ENCODE measurements at regions not wholly inside any gene's neighbourhood (a gene's known extent, or its start where the extent isn't known, plus 50 kb on each side); places are given as distances from the start of the nearest gene placed in this dataset.

DNA sequence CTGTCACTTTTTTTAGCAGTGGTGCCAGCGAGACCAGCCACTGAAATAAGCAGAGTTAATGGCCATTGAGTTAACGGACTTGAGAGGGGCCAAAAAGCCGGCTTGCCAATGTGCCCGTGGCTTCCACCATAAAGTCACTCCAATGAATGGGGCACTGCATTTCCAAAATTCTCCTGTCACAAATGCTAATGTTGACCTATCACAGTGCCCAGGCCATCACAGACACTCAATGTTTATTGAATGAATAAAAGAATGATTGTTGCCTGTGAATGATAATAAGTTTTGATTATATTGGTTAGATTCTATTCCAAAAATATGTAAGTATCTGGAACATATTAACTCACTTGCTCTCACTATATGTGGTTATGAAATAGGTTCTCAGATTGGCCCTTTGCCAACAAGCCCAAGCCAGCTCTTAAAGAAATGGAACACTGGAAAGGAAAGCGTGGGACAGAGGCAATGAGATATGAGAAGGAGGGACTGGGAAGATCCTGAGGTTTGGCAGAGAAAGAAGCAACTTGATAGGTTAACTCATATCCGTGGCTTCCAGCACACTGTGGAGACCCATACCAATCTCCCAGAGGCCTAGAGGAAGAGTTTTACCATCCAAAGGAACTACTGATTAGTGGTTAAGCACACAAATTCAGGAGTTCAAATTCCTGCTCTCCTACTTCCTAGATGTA, 108.7 kb downstream of the BTG1 start:
- no peak for DNase-seq (ENCODE audit: missing footprints)
- intact Hi-C loops (cut with DNase I) = loop anchor here (5.0 kb wide), 2 partner anchors 105 to 205 kb away; no protein-coding TSS in a partner anchor
- ATAC-seq = no peak

DNA sequence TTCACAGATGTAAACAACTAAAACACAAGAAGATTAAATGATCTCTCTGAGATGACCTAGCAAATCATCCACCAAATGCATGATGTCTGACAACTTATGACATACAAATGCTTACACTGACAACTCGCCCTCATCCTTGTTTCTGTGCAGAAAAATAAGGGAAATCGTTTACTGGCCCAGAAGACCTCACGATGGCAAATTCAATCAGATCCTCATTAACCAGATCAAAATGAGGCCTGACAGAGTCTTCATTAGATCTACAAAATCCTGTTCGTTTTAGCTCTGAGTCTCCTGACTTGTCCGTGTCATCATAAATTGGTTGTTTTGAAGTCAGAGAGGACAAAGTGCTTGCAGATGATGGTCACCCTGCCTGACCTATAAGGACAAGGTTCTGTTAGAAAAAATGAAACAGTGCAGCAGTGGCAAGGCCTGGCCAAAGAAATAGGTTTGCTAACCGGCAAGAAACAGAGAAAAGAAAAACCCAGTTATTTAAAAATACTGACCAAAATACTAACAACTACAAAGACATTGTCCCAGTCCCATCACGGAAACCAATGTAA, 109.5 kb downstream of the BTG1 start:
- DNase-seq (ENCODE audit: missing footprints) (no peak), ATAC-seq (no peak)
- intact Hi-C loops (cut with DNase I) = loop anchor here (5.0 kb wide), 2 partner anchors 106 to 206 kb away; no protein-coding TSS in a partner anchor

DNA sequence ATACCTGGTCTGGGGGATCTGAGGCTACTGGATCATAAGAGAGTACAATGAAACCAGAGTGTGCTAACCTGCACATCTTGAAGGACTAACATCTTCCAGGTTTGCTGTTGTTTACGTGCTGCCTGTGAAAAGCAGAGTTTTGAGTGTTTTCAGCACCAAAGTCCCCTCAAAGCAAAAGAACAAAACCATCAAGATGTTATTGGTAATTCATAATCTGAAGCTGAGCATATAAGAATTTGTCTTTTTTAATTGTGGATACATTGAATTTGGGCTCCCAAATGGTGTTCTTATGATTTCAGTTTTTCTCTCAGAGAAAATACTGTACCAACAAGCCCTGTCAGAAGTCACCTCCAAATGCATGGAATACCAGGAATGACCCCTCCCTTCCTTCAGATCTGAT, 110.2 kb downstream of the BTG1 start:
- intact Hi-C loops (cut with DNase I) = loop anchor here (5.0 kb wide), 2 partner anchors 107 to 207 kb away; no protein-coding TSS in a partner anchor
- ATAC-seq (no peak), DNase-seq (ENCODE audit: missing footprints) (no peak)

DNA sequence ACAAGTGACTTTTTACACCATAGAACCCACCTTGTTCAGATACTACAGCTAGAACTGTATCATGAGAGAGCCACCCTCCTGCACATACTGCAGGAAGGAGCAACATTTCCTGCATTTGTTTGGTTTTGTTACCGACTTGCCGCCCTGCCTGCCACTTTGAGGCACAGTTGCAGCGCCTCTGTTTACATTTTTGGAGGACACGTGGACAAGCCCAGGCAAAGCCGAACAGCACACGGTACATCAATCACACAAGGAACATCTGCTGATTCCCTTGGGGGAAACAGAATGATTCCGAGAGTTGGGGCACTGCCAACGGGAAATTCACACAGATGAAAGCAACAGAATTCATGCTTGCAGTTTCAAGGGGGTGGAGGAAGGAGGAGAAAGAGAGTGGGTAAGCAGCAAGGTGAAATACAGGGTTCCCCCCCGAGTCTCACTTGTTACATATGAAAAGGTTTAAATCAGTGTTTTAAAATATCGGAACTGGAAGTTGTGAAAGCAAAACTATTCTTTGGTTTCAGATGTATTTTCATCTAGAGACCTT, 110.7 kb downstream of the BTG1 start:
- ATAC-seq = peak; percentile 52
- intact Hi-C loops (cut with DNase I) = loop anchor here (5.0 kb wide), 2 partner anchors 107 to 207 kb away; no protein-coding TSS in a partner anchor
- DNase-seq (ENCODE audit: missing footprints) = no peak

DNA sequence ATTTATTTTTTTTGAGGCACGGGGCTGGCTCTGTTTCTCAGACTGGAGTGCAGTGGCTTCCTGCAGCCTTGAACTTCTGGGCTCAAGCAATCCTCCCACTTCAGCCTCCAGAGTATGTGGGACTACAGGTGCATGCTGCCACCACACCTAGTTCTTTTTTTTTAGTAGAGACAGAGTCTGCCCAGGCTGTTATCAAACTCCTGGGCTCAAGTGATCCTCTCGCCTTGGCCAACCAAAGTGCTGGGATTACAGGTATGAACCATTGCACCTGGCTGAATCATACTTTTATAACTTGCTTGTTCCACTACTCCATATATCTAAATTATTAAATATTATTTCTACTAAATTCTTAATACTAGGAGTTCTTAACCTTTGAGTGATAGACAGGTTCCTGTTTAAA, 111.6 kb downstream of the BTG1 start:
- ATAC-seq (no peak), DNase-seq (ENCODE audit: missing footprints) (no peak)
- intact Hi-C loops (cut with DNase I) = no loop called here

DNA sequence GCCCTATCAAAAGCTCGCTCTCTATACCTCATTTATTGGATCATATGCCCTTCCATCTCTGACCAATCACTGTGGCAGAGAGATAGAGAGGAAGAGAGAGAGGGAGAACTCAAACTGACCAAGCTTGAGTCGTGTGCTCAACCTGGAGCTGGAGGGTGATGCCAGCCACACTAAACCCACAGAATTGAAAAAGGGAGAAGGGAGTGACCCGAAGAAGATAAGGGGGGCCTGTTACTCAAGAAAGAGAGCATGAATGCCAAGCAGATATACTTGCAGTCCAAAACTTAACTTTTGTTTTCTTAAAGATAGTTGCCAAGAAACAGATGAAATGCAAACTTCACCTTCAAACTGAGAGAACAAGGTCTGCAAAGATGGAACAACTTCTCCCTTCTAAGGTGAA, 112.7 kb downstream of the BTG1 start:
- no peak for ATAC-seq
- no peak for DNase-seq (ENCODE audit: missing footprints)
- intact Hi-C loops (cut with DNase I) = no loop called here

DNA sequence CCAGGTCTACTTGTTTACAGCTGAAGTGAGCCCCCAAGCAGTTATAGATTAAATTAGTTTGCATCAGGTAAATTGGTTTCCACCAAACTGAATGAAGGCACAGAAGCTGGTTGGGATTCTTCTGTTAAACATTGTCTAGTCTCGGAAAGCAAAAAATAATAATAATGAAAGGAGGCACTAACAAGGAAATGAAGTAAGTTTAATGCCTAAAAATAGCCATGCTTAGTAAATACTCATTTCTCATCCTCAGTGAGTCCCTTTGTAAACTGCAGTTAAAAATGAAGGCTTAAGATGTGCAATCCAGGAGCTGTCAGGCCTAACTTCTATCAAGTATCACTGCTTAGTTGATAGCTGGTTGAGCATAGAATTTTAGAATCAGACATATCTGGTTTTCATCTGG, 113.5 kb downstream of the BTG1 start:
- ATAC-seq = no peak
- intact Hi-C loops (cut with DNase I) = no loop called here
- DNase-seq (ENCODE audit: missing footprints) = no peak

DNA sequence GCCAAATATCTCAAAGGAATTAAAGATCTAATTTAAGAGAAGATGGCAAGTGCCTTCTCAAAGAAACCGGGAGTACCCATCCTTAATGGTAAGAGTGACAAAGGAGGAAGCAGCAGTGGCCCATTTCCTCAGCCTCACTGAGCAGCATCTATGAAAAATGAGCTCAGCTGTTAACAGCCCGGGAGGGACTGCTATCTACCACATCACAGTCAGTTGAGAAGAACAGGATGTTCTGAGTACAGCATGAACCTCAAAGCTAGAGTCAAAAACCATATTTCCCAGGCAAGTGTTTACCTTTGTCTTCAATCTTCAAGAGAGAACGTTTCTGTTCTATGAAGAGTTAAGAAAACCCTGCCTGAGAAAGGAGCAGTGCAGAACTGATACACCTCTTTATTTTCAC, 115.0 kb downstream of the BTG1 start:
- intact Hi-C loops (cut with DNase I) = no loop called here
- DNase-seq (ENCODE audit: missing footprints) = no peak

DNA sequence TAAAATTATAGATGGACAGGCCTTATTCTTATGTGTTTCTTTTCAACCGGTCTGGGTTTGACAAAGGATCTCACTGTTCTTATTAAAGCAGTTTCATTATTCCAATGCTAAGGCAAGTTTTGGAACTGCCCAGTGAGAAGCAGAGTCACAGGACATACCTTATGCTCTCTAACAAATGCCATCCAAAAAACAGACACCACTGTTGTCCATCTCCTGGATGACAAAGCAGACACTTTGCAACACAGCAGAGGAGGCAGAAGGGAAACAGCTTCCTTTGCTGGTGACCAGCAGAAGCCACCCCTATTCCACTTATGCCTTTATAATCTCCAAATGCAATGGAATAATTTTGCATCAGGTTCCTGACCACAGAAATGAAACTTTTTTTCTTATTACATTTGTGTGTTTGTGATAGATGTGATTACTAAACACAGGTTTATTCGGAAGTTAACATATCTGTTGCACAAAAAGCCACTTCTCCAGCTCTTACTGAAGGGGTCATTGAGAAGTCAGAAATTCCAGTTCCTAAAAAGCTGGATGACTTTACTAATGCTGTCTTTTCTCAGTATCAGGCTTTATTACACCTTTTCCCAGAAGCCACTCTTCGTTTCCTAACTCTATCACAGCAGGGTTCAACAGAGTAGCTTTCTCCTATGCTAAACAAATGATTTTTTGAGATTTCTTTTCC, 115.6 kb downstream of the BTG1 start:
- ATAC-seq = no peak
- intact Hi-C loops (cut with DNase I) = loop anchor here (5.0 kb wide), 1 partner anchor 43 kb away; no protein-coding TSS in a partner anchor
- no peak for DNase-seq (ENCODE audit: missing footprints)

More for the DNA sequence above, 115.0 kb downstream of the BTG1 start:
- ATAC-seq = peak; percentile 84

DNA sequence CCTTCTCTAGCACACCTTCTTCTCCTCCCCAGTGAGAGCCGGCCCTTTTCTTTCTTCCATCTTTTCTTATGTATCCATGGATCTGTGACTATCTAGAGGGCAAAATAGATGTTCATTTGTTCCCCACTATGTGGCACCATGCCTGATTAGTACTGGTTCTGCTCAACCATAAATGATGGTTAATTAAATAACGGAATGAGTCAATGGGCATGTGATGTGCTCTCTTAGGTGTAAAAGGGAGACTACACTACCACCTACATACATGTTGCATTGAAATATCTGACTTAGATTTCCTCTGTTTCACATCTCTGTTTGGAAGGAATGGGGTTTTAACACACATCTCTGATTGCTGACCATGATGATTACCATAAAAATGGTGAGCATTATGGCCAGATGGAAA, 116.5 kb downstream of the BTG1 start:
- ATAC-seq (no peak), DNase-seq (ENCODE audit: missing footprints) (no peak)
- intact Hi-C loops (cut with DNase I) = loop anchor here (5.0 kb wide), 1 partner anchor 42 kb away; no protein-coding TSS in a partner anchor

DNA sequence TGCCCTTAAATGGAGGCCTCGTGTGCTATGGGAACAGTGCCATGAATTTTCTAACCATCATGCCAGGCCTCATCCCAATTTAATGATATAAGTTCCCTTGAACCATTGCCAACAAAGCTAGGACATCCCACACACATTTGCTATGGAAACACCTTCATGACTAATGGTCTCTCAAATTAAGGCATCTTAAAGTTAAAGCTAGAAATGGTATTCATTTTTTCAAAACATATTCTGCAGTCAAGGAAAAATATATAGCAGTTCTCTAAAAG, 117.3 kb downstream of the BTG1 start:
- no peak for ATAC-seq
- intact Hi-C loops (cut with DNase I) = loop anchor here (5.0 kb wide), 1 partner anchor 41 kb away; no protein-coding TSS in a partner anchor
- DNase-seq (ENCODE audit: missing footprints) = no peak

DNA sequence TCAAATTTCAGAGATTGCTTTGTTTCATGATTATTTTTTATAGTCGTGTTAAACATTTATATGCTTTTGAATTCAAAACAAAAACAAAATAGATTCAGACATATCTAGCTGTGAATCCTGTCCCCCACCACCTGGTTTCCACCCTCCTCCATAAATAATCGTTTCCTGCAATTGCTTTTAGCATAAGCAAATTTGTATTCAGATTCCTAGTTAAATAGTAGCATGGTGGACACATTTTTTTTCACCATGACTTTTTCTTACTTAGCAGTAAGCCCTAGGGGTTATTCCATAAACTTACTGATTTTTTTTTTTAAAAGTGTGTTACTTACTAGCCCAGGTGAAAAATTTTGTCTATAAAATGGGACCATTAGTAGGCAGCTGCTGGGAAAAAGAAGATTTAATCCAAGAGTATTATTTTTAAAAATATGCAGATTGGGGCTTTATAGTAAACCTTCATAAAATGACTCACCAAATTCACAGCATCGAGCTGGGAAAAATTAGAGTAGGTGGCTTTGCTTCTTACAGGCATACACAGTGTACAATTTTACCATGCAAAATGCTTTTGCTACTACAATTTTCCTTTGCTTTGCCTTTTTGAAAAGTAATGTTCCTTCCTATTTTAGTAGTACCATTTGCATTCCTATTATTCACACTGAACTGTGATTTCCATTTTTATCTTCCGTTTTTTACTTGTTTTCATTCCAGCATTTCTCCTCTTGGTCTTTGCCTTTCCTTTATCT, 117.8 kb downstream of the BTG1 start:
- no peak for ATAC-seq
- no peak for DNase-seq (ENCODE audit: missing footprints)
- intact Hi-C loops (cut with DNase I) = loop anchor here (5.0 kb wide), 1 partner anchor 41 kb away; no protein-coding TSS in a partner anchor

DNA sequence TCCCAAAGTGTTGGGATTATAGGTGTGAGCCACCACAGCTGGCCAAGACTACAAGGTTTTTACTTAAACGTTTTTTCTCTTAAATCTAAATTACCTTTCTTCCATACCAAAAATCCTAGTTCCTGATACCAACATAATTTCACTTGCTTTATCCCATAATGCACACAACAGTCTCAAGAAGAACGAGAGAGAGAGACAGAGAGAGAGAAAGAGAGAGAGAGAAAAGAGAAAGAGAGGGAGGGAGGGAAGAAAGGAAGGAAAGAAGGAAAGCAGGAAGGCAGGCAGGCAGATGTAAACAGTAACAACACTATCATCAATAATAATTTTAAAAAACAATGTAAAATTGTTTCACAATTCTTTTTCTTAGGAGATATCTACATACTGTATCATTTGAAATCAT, 118.4 kb downstream of the BTG1 start:
- intact Hi-C loops (cut with DNase I) = loop anchor here (5.0 kb wide), 1 partner anchor 40 kb away; no protein-coding TSS in a partner anchor

DNA sequence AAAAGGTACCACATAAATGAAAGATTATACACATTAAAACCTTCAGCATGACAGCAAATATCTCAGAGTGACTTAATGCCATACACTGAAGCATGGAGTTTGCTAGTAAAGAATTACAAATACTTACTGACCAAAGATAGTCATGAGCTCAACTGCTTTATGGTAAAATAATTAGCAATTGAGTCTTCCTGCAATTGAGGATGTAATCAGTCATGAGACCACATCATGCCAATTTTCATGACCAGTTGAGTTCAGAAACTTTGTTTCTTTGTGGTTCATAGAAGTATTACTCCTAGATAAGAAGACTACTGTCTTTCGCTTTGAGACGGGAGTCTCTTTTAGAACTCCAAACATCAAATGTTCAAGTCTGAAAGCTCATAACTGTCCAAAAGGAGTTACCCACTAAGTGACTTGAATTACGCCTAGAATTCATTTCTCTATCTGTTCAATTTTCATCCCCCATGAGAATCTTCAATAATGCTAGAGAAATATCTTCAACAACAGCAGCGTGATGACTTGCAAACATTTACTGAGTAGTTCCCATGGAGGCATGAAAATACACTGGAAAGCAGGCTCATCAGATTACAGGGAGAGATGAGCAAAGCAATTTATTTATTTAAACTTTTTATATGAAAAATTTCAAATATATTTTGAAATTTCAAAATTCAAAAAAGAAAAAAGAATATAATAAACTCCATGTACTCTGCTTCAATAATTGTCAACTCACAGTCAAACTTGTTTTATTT, 120.0 kb downstream of the BTG1 start:
- intact Hi-C loops (cut with DNase I) = loop anchor here (5.0 kb wide), 1 partner anchor 38 kb away; no protein-coding TSS in a partner anchor
- DNase-seq (ENCODE audit: missing footprints) = no peak
- no peak for ATAC-seq

More for the DNA sequence above, 118.4 kb downstream of the BTG1 start:
- no peak for DNase-seq (ENCODE audit: missing footprints)
- no peak for ATAC-seq

DNA sequence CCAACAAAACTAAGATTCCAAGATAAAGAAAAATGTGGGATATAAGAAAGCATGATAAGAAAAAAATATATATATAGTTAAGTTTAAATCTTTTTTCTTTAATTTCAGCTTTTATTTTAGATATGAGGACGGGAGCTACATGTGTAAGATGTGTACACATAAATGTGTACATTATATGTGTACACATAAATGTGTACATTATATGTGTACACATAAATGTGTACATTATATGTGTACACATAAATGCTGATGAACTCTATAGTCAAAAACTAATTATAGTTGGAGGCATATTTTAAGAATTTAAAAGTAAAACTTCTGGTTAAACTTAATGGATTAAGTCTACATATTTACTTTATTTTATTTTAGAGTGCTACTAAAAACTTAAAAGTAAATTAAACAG, 123.6 kb downstream of the BTG1 start:
- intact Hi-C loops (cut with DNase I) = no loop called here
- ATAC-seq = no peak
- no peak for DNase-seq (ENCODE audit: missing footprints)

DNA sequence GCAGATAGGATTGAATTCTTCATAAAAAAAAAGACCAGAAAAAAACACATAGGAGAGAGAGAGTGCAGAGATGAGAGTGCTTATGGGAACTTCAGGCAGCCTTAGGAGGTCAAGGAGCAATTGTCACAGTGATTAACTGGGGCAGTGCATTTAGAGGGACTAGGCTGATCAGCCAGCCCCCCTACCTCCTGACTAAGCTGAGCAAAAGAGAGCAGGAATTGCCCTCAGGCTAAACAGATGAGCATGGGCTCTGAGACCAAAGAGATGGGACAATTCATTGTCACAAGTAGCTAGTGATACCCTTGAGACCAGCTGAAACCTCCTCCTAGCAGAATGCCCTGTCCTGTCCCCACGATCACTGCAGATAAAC, 124.0 kb downstream of the BTG1 start:
- no peak for DNase-seq (ENCODE audit: missing footprints)
- intact Hi-C loops (cut with DNase I) = no loop called here
- ATAC-seq = no peak

DNA sequence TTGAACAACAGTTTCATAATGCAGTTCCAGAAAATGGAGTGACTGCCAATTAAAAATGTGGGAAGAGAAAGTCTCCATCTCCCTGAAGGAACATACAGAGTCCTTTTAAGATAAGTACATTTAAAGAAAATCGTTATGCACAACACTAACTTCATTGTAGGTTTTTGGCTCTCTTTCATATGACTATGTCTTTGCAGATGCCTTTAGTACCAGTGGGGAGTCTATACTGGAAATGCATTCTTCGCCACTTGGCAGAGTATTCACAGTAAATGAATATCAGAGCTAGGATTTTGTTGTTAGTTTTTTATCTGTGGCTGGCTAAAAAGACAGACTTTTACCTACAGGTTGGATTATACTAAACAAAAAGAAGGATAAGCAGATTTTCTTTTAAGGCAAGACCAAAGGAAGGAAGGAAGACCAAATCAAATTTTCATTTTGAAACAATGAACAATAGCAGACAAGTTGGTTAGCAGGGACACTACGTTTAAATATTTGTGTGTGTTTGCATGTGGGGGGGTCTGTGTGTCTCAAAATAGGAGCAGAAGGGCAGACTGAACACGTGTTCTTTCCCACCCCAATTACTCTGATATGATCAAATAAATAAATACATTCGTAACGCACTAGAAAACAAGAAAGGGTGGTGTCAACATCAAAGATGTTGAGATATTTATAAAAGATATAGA, 124.5 kb downstream of the BTG1 start:
- intact Hi-C loops (cut with DNase I) = no loop called here
- no peak for ATAC-seq

More for the DNA sequence above, 124.5 kb downstream of the BTG1 start:
- no peak for DNase-seq (ENCODE audit: missing footprints)
